ENCODE measurements at regions not wholly inside any gene's neighbourhood (a gene's known extent, or its start where the extent isn't known, plus 50 kb on each side); places are given as distances from the start of the nearest gene placed in this dataset.

DNA sequence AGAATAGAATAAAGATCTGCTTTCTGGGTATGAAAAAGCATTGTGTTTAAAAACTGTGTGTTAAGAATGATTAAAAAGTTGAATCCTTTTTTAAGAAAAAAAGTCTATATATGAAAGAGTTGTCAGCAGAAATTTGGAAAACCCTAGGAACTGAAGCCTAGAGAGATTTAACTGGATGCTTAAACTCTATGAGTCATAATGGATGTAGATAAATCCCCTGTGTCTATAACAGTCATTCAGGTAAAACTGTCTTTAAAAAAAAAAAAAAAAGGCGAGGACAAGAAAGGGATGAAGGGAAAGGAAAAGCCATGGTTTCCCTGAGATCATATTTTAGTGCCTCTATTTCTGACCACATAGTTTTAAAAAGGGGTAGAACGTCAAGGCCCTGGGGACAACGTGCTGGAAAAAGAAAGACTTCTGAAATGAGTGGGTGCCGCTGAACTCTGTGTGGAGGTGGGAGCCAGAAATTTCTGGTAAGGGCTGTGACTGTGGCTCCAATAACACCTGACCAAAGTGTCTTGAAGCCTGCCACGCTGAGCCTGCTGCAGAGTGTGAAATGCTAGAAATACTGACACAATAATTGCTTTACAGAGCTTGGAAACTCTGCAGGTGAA is 302.6 kb upstream of the ARID1B start:
- H3K4me3 Mint-ChIP-seq (ENCODE audit: unreplicated experiment) = no peak overlapping the region
- H3K4me1 Mint-ChIP-seq (ENCODE audit: low read depth, unreplicated experiment) = no peaks in the 10 kb centered on the region
- H3K36me3 Mint-ChIP-seq (ENCODE audit: unreplicated experiment) = no peaks in the 10 kb centered on the region
- DNase-seq = no peak
- no peaks in the 10 kb centered on the region for H3K9me3 Mint-ChIP-seq (ENCODE audit: unreplicated experiment)
- H3K27ac Mint-ChIP-seq (ENCODE audit: unreplicated experiment) = no peak overlapping the region
- TF ChIP-seq, protein P1, sequence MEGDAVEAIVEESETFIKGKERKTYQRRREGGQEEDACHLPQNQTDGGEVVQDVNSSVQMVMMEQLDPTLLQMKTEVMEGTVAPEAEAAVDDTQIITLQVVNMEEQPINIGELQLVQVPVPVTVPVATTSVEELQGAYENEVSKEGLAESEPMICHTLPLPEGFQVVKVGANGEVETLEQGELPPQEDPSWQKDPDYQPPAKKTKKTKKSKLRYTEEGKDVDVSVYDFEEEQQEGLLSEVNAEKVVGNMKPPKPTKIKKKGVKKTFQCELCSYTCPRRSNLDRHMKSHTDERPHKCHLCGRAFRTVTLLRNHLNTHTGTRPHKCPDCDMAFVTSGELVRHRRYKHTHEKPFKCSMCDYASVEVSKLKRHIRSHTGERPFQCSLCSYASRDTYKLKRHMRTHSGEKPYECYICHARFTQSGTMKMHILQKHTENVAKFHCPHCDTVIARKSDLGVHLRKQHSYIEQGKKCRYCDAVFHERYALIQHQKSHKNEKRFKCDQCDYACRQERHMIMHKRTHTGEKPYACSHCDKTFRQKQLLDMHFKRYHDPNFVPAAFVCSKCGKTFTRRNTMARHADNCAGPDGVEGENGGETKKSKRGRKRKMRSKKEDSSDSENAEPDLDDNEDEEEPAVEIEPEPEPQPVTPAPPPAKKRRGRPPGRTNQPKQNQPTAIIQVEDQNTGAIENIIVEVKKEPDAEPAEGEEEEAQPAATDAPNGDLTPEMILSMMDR (IDR thresholded peaks at IDR 0.05; ENCODE audit: partially characterized antibody, unreplicated experiment) = no peak
- H3K27me3 Mint-ChIP-seq (ENCODE audit: unreplicated experiment) = no peaks in the 10 kb centered on the region

DNA sequence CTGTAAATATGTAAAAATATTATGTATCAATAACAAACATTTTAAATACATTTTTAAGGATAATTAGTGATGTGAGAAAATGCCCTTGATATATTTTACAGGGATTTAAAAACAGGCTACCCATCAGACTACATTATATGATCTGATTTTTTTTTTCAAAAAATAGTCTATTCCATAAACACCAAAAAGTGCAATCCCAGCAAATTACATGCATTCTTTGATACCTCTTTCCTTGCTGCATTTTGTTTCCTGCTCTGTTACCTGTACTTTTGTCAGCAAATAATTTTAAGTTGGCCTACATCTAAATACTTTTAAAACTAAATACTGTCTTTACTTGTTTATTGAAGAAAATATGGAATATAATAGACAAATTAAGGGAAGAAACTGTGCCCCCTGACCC is 306.2 kb upstream of the ARID1B start:
- DNase-seq = no peak
- TF ChIP-seq, protein P1 (IDR thresholded peaks at IDR 0.05; ENCODE audit: partially characterized antibody, unreplicated experiment) = no peak
- H3K9me3 Mint-ChIP-seq (ENCODE audit: unreplicated experiment) = no peaks in the 10 kb centered on the region
- no peaks in the 10 kb centered on the region for H3K27me3 Mint-ChIP-seq (ENCODE audit: unreplicated experiment)
- no peaks in the 10 kb centered on the region for H3K4me1 Mint-ChIP-seq (ENCODE audit: low read depth, unreplicated experiment)
- no peaks in the 10 kb centered on the region for H3K36me3 Mint-ChIP-seq (ENCODE audit: unreplicated experiment)
- no peak overlapping the region for H3K27ac Mint-ChIP-seq (ENCODE audit: unreplicated experiment)
- no peak overlapping the region for H3K4me3 Mint-ChIP-seq (ENCODE audit: unreplicated experiment)

DNA sequence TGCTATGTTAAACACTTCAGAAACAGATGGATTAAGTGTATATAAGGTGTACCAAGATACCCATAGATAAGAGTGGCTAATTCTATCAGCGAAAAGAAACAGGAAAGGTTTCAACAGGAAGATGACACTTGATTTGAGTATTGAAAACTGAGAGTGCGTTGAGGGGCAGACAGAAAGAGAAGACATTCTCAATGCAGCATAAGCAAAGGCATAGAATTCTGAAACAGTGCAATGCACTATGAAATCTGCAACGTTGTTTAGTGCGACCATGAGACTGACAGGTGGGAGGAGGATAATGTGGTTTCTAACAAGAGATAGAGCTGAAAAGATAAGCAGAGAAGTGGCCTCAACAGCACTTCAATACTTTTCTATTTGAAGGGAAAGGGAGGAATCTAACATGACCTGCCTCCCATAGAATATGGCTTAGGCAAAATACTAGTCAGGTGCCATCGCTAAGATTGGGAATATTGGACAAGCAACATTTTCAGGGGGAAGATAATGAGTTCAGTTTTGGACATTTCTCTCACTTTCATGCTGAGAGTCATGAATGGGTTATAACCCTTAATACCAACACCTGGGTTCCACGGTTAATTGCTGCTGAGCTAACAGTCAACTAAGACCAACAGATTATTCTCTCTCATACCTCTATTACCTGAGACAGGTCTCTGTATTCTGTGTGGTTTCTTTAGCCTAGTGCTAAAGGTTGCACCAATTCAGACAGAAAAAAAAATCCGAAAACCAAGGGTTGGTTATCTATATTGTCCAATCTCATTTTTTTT is 312.9 kb upstream of the ARID1B start:
- no peak for DNase-seq
- TF ChIP-seq, protein P1 (IDR thresholded peaks at IDR 0.05; ENCODE audit: partially characterized antibody, unreplicated experiment) = no peak
- Mint-ChIP-seq H3K4me1 (ENCODE audit: low read depth, unreplicated experiment) (peaks cover 3% of the 10 kb centered on the region), H3K36me3 (ENCODE audit: unreplicated experiment) (no peaks in the 10 kb centered on the region), H3K4me3 (ENCODE audit: unreplicated experiment) (no peak overlapping the region), H3K27me3 (ENCODE audit: unreplicated experiment) (no peaks in the 10 kb centered on the region), H3K9me3 (ENCODE audit: unreplicated experiment) (no peaks in the 10 kb centered on the region), H3K27ac (ENCODE audit: unreplicated experiment) (no peak overlapping the region)

DNA sequence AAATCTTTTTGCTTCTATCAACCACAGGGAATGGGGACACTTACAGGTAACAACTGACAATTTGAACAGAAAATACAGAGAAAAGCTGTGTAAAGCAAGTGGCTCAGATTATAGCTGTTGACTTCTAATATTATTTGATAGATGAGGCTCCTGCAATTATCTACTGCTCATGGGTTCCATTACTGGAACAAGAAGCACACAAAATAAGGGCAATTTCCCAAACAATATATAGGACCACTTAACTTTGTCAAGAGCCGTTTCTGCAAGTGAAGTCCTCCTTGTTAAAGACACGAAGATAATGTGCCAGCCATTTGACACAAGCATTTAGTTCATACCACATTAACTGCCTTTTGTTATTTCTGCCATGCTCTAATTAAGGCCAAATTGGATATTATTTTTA is 315.5 kb upstream of the ARID1B start:
- Mint-ChIP-seq H3K27ac (ENCODE audit: unreplicated experiment) (no peak overlapping the region), H3K36me3 (ENCODE audit: unreplicated experiment) (no peaks in the 10 kb centered on the region), H3K27me3 (ENCODE audit: unreplicated experiment) (no peaks in the 10 kb centered on the region), H3K9me3 (ENCODE audit: unreplicated experiment) (no peaks in the 10 kb centered on the region), H3K4me3 (ENCODE audit: unreplicated experiment) (no peak overlapping the region), H3K4me1 (ENCODE audit: low read depth, unreplicated experiment) (peaks cover 5% of the 10 kb centered on the region)
- no peak for DNase-seq
- TF ChIP-seq, protein P1 (IDR thresholded peaks at IDR 0.05; ENCODE audit: partially characterized antibody, unreplicated experiment) = no peak

DNA sequence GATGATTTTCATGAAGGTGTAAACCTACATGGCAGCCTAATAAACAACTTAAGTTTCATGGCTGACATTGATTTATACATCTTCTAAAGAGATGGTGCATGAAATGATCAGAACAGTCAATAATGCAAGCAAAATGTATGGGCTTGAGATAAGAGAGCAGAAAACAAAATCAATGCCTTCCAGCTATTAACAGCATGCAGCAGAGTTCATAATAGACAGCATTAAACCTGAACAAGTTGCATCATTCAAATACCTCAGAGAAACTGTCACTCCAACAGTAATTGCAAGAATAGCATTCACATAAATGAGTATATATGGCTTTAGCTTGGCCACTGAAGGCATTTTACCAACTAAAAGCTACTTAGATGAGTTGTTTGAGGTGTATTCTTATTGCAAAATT is 319.6 kb upstream of the ARID1B start:
- DNase-seq = no peak
- Mint-ChIP-seq H3K27ac (ENCODE audit: unreplicated experiment) (no peak overlapping the region), H3K4me1 (ENCODE audit: low read depth, unreplicated experiment) (peaks cover 5% of the 10 kb centered on the region), H3K4me3 (ENCODE audit: unreplicated experiment) (no peak overlapping the region), H3K27me3 (ENCODE audit: unreplicated experiment) (no peaks in the 10 kb centered on the region), H3K36me3 (ENCODE audit: unreplicated experiment) (no peaks in the 10 kb centered on the region), H3K9me3 (ENCODE audit: unreplicated experiment) (peaks cover 2% of the 10 kb centered on the region)
- TF ChIP-seq, protein P1 (IDR thresholded peaks at IDR 0.05; ENCODE audit: partially characterized antibody, unreplicated experiment) = no peak
